ENCODE measurements at regions not wholly inside any gene's neighbourhood (a gene's known extent, or its start where the extent isn't known, plus 50 kb on each side); places are given as distances from the start of the nearest gene placed in this dataset.
"Not testable (repeated sequence)": the region's sequence is repeated elsewhere in the genome, so short reads cannot be mapped to it uniquely, and the experiment has no call there.

GRCh38 chrX:36868592-36868991, 139.6 kb upstream of the FAM47C start:
- no peak overlapping the region for H3K27ac ChIP-seq
- TF ChIP-seq, protein P1, sequence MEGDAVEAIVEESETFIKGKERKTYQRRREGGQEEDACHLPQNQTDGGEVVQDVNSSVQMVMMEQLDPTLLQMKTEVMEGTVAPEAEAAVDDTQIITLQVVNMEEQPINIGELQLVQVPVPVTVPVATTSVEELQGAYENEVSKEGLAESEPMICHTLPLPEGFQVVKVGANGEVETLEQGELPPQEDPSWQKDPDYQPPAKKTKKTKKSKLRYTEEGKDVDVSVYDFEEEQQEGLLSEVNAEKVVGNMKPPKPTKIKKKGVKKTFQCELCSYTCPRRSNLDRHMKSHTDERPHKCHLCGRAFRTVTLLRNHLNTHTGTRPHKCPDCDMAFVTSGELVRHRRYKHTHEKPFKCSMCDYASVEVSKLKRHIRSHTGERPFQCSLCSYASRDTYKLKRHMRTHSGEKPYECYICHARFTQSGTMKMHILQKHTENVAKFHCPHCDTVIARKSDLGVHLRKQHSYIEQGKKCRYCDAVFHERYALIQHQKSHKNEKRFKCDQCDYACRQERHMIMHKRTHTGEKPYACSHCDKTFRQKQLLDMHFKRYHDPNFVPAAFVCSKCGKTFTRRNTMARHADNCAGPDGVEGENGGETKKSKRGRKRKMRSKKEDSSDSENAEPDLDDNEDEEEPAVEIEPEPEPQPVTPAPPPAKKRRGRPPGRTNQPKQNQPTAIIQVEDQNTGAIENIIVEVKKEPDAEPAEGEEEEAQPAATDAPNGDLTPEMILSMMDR (conservative IDR thresholded peaks at IDR 0.05), result no peak

DNA sequence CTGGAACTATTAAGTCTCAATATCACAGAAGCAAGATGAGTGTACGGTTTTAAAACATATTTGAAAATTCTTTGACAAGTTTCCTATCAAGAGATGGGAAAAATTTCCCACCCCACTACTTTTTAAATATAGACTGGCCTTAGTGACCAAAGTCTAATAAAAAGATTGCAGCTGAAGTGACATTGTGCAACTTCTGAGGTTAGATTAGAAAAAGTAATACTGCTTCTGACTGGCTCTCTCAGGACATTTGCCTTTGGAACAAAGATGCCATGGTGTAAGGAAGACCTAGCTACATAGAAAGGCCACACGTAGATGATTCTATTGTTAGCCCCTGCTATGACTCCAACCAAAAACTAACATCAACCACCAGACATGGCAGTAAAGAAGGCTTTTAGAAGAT, 138.7 kb upstream of the FAM47C start:
- TF ChIP-seq, protein P1 (conservative IDR thresholded peaks at IDR 0.05), result no peak

DNA sequence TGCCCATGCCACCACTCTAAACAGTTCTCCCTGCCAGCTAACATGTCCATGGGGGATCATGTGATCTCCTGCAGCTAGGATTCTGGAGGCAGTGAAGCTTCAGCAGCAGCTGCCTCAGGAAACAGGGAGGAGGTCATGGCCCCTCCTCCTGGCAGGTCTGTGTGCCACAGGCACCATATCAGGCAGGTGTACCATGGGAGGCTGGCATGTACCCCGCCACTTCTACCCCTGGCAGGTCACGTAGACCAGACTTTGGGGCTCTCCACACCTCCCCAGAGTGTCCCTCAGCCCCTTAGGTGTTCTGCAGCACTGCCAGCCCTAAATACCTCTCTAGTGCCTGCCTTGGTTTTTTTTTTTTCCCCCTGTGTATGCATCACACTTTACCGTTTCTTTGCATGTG, 110.5 kb upstream of the FAM47C start:
- TF ChIP-seq, protein P1 (conservative IDR thresholded peaks at IDR 0.05), result no peak
- H3K27ac ChIP-seq, result no peak overlapping the region

More for the DNA sequence above, 138.7 kb upstream of the FAM47C start:
- no peak overlapping the region for H3K27ac ChIP-seq

- TF ChIP-seq, protein P1 (conservative IDR thresholded peaks at IDR 0.05), result peak; percentile 79
- H3K27ac ChIP-seq, result no peak overlapping the region
These were observed 109.9 kb upstream of the FAM47C start for GRCh38 chrX:36898301-36898700.

DNA sequence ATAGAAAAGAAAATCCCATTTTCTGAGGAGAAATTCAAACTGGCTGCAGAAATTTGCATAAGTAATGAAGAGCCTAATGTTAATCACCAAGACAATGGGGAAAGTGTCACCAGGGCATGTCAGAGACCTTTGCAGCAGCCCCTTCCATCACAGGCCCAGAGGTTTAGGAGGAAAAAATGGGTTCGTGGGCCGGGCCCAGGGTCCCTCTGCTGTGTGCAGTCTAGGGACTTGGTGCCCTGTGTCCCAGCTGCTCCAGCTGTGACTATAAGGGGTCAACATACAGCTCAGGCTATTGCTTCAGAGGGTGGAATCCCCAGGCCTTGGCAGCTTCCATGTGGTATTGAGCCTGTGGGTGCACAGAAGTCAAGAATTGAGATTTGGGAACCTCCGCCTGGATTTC, 103.6 kb upstream of the FAM47C start:
- H3K27ac ChIP-seq, result not testable (repeated sequence)

DNA sequence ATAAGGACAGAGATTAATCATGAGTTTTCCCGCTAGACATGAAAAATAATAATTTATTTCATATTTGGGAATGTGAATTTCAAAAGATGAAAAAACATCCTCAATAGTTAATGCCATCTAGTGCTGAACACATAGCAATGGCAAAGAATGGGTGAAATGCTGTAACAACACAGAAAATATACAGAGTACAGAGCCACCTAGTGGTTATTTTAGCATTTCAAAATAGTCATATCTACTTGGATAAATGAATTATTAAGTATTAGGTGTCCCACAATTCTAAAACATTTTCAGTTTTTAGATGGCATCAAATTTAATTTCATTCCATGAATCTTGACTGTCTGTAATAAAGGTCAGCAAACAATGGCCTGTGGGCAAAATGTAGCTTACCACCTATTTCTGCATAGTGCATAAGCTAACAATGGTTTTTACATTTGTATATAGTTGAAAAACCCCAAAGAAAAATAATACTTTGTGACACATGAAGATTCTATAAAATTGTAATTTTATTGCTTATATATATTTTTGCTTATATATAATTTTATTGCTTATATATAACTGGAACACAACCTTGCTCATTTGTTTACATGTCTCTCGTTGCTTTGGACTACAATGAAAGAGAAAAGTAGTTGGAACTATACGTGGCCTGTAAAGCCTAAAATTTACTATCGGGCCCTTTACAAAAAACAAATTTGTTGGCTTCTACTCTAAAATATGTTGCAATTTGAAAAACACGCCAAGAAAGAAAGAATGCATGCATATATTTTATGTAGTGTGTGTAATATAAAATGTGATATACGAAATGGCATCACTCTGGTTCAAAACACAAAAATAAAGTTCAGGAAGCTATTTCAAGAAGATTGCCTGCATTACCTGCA, 99.1 kb upstream of the FAM47C start:
- H3K27ac ChIP-seq, result no peak overlapping the region
- TF ChIP-seq, protein P1 (conservative IDR thresholded peaks at IDR 0.05), result peak; percentile 73

- no peak overlapping the region for H3K27ac ChIP-seq
- TF ChIP-seq, protein P1 (conservative IDR thresholded peaks at IDR 0.05), result no peak
These were observed 98.5 kb upstream of the FAM47C start for GRCh38 chrX:36909676-36910030.

GRCh38 chrX:36913551-36913950, 94.6 kb upstream of the FAM47C start:
- TF ChIP-seq, protein P1 (conservative IDR thresholded peaks at IDR 0.05), result no peak
- H3K27ac ChIP-seq, result no peak overlapping the region
